ENCODE measurements at regions not wholly inside any gene's neighbourhood (a gene's known extent, or its start where the extent isn't known, plus 50 kb on each side); places are given as distances from the start of the nearest gene placed in this dataset.

DNA sequence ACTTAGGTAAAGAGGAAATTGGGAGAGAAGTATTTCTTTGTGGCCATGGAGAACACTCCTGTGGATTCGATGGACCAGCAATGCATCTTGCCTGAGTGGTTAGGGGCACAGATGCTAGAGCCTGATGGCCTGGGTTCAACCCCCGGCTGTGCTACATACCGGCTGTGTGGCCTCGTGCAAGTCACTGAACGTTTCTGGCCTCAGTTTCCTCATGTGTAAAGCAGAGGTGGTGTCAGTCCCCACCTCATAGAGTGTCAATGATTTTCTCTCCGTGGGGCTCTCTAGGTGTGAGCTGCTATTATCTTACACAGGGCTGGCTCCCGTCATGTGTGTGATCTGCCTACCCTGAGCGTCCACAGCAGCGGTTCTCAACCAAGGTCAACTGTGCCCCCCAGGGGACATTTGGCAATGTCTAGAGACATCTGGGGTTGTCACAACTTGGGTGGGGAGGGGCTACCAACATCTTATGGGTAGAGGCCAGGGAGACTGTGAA, 50.0 kb upstream of the PTPN1 start:
- TF ChIP-seq, protein P1, sequence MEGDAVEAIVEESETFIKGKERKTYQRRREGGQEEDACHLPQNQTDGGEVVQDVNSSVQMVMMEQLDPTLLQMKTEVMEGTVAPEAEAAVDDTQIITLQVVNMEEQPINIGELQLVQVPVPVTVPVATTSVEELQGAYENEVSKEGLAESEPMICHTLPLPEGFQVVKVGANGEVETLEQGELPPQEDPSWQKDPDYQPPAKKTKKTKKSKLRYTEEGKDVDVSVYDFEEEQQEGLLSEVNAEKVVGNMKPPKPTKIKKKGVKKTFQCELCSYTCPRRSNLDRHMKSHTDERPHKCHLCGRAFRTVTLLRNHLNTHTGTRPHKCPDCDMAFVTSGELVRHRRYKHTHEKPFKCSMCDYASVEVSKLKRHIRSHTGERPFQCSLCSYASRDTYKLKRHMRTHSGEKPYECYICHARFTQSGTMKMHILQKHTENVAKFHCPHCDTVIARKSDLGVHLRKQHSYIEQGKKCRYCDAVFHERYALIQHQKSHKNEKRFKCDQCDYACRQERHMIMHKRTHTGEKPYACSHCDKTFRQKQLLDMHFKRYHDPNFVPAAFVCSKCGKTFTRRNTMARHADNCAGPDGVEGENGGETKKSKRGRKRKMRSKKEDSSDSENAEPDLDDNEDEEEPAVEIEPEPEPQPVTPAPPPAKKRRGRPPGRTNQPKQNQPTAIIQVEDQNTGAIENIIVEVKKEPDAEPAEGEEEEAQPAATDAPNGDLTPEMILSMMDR (IDR thresholded peaks at IDR 0.05; ENCODE audit: borderline replicate concordance, insufficient read depth, low read depth, low read length): no peak
- H3K4me3 ChIP-seq (ENCODE audit: low read depth, low read length): no peak overlapping the region

Measured in GM12875 (cell line).